Thoracic aorta (tissue), 2 donors: ENCODE measurements at regions not wholly inside any gene's neighbourhood (a gene's known extent, or its start where the extent isn't known, plus 50 kb on each side); places are given as distances from the start of the nearest gene placed in this dataset.

Experiments
- ATAC-seq: fragments of 150-250 bp; one replicate; pipeline ENCODE4 v1.8.0; 2017; ENCODE audit warnings: low read depth; ENCODE audit not compliant: insufficient number of reproducible peaks, low FRiP score
- DNase-seq: peaks from one replicate; pipeline ENCODE4 v3.0.0-alpha.2; 2020; ENCODE audit warnings: low spot score
- H3K27ac ChIP-seq, 2 donors: fragments of 200-600 bp; sonication (generic); 1 replicate in 1 of 2; 2 replicates in 1 of 2; pipeline ENCODE4 v1.5.1; 2016; ENCODE audit warnings: mild to moderate bottlenecking in 2 of 2, moderate library complexity in 2 of 2
- H3K27me3 ChIP-seq: fragments of 200-600 bp; sonication (generic); replicated peaks from 2 replicates; pipeline ENCODE4 v1.6.0; 2016; ENCODE audit warnings: mild to moderate bottlenecking; ENCODE audit not compliant: insufficient read depth
- H3K36me3 ChIP-seq: fragments of 200-600 bp; sonication (generic); one replicate; pipeline ENCODE4 v1.5.1; 2016
- H3K4me1 ChIP-seq, 2 donors: fragments of 200-600 bp; sonication (generic); 1 replicate in 1 of 2; 2 replicates in 1 of 2; pipeline versions ENCODE4 v1.5.1 to v1.6.0; 2016; ENCODE audit warnings: low read depth in 2 of 2, mild to moderate bottlenecking in 1 of 2; ENCODE audit not compliant: control insufficient read depth in 1 of 2
- H3K4me3 ChIP-seq: fragments of 200-600 bp; sonication (generic); 2 replicates; pipeline ENCODE4 v1.5.1; 2016; ENCODE audit warnings: mild to moderate bottlenecking
- H3K9me3 ChIP-seq: fragments of 200-600 bp; sonication (generic); 2 replicates; pipeline ENCODE4 v1.5.1; 2016
- CTCF ChIP-seq: fragments of 200-600 bp; sonication (generic); IDR thresholded peaks from one replicate; pipeline ENCODE4 v1.5.1; 2019; ENCODE audit warnings: antibody characterized with exemption

DNA sequence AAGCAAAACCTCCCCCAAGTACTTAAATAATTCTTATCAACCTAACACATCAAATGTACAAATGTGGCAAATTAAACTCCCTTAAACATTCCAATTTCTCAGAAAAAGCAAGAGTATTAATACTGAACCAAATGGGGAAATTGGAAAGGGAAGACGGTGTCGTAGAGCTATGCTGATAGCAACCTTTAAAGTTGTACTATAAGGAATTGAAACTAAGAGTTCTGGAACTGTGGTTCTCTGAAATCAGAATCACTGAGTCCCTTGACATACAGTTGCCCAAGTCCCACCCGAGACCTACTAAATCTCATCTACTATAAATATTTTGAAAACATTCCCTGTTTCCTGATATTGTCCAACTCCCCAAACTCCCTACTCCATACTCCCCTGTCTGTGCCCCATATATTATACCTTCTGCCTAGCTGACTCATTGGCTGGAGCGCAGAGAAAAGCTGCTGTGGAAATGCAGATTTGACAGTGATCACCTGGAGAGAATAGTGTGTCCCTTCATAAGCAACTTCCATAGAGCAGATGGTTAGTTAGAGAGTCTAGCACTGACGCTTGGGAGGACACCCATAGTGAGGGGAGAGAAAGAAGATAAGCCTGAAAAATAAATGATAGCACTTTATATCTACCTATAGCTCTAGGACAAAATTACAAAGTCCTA, 51.4 kb upstream of the ITM2B start:
- no peak overlapping the region for H3K27ac ChIP-seq
- no peaks in the 10 kb centered on the region for H3K36me3 ChIP-seq
- no peaks in the 10 kb centered on the region for H3K9me3 ChIP-seq
- no peak for DNase-seq
- TF ChIP-seq CTCF = no peak
- no peak overlapping the region for H3K4me3 ChIP-seq
- no peak for ATAC-seq
- H3K4me1 ChIP-seq = no peaks in the 10 kb centered on the region
- H3K27me3 ChIP-seq = no peaks in the 10 kb centered on the region

DNA sequence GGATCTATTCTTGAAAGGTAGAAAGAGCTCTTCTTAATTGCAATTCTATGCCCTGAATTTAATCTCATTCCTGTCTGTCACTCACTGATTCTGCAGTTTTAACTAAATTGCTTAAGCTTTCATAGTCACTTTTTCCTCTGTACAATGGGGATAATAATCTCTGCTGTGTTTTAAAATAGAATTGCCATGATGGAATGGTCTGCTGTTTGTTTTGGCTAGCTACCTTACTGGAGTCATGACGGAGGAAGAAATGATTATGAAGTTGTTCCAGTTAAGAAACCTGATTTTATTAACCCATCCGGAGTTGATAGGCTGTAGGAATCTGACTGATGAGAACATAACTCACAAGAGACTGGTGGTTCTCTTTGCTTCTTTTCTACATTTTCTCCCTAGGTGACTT, 54.9 kb upstream of the ITM2B start:
- Histone ChIP-seq H3K4me3 (no peak overlapping the region), H3K27ac (no peak overlapping the region), H3K27me3 (no peaks in the 10 kb centered on the region), H3K4me1 (no peaks in the 10 kb centered on the region), H3K36me3 (no peaks in the 10 kb centered on the region), H3K9me3 (no peaks in the 10 kb centered on the region)
- no peak for DNase-seq
- TF ChIP-seq CTCF = no peak
- no peak for ATAC-seq

GRCh38 chr13:48176781-48177180, 56.2 kb upstream of the ITM2B start:
- Histone ChIP-seq H3K27ac (no peak overlapping the region), H3K27me3 (no peaks in the 10 kb centered on the region), H3K4me1 (no peaks in the 10 kb centered on the region), H3K9me3 (no peaks in the 10 kb centered on the region), H3K36me3 (no peaks in the 10 kb centered on the region), H3K4me3 (no peak overlapping the region)
- no peak for TF ChIP-seq CTCF
- DNase-seq (no peak), ATAC-seq (no peak)

DNA sequence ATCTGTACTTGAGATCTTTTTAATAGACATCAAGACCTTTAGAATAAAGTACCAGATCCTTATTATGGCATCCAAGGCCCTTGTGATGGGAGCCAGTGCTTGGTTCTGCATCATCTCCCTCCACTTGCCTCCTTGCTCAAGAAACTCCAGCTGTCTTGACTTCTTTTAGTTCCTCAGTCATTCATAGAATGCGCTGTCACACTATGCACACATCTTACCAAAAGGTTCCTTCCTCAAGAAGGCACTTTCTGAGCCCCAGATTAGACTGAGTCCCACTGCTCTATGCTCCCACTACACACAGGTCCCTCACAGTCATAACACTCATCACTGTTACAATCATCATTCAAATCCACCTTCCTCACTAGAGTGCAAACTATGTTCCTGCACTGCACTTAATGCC, 57.8 kb upstream of the ITM2B start:
- Histone ChIP-seq H3K4me1 (no peaks in the 10 kb centered on the region), H3K4me3 (no peak overlapping the region), H3K9me3 (no peaks in the 10 kb centered on the region), H3K27me3 (no peaks in the 10 kb centered on the region), H3K36me3 (no peaks in the 10 kb centered on the region), H3K27ac (no peak overlapping the region)
- no peak for TF ChIP-seq CTCF
- ATAC-seq (no peak), DNase-seq (no peak)

GRCh38 chr13:48167866-48168265, 65.1 kb upstream of the ITM2B start:
- ATAC-seq (no peak), DNase-seq (no peak)
- TF ChIP-seq CTCF = no peak

More at GRCh38 chr13:48167866-48168265, 65.1 kb upstream of the ITM2B start:
- Histone ChIP-seq H3K4me3 (no peak overlapping the region), H3K4me1 (peaks cover 0 to under 1% of the 10 kb centered on the region in 2 donors), H3K9me3 (no peaks in the 10 kb centered on the region), H3K36me3 (no peaks in the 10 kb centered on the region), H3K27ac (no peak overlapping the region), H3K27me3 (no peaks in the 10 kb centered on the region)
